ENCODE measurements at regions not wholly inside any gene's neighbourhood (a gene's known extent, or its start where the extent isn't known, plus 50 kb on each side); places are given as distances from the start of the nearest gene placed in this dataset.

DNA sequence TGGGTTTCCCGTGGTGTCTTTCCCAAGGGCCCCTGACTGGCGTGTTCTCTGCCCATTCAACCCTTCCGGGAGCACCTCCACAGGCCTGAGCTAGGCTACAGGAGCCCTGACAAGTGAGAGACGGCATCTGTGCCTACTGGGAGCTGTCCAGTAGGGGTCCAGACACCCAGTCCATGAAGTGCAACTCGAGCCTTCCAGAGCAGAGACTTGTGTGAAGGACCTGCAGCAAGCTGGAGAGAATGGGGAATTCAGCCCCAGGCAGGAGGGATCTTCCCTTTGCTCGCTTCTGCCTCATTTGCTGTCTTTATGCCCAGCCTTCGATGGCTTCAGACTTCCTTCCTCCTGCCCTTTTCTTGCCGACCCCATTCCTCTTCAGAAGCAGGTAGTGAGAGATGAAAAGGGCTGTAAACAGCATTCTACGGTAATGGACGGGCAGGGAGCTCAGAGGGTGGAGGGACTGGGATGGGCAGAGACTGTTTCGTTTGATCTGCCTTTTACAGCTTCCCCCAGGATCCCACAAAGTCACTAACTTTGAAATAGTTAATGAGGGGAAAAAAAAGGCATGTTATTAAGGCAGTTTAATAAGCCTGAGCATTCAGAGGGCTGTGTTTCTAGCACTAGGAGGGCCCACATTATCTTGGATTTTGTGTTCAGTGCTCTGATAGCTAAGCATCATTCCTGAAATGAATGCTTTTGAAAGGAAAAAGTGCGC lies 327.6 kb downstream of the FGF9 start:
- TF ChIP-seq, protein P1, sequence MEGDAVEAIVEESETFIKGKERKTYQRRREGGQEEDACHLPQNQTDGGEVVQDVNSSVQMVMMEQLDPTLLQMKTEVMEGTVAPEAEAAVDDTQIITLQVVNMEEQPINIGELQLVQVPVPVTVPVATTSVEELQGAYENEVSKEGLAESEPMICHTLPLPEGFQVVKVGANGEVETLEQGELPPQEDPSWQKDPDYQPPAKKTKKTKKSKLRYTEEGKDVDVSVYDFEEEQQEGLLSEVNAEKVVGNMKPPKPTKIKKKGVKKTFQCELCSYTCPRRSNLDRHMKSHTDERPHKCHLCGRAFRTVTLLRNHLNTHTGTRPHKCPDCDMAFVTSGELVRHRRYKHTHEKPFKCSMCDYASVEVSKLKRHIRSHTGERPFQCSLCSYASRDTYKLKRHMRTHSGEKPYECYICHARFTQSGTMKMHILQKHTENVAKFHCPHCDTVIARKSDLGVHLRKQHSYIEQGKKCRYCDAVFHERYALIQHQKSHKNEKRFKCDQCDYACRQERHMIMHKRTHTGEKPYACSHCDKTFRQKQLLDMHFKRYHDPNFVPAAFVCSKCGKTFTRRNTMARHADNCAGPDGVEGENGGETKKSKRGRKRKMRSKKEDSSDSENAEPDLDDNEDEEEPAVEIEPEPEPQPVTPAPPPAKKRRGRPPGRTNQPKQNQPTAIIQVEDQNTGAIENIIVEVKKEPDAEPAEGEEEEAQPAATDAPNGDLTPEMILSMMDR (IDR thresholded peaks at IDR 0.05 in 4 of 5, conservative IDR thresholded peaks at IDR 0.05 in 1 of 5), result no peak
- TF ChIP-seq POLR2A (IDR thresholded peaks at IDR 0.05), result no peak

All from gastrocnemius medialis (tissue), 4 donors.